ENCODE measurements at regions not wholly inside any gene's neighbourhood (a gene's known extent, or its start where the extent isn't known, plus 50 kb on each side); places are given as distances from the start of the nearest gene placed in this dataset.

GRCh38 chr5:15368835-15369234, 131.1 kb upstream of the FBXL7 start:
- Histone ChIP-seq H3K27me3 (ENCODE audit: low read depth, low read length) (no peaks in the 10 kb centered on the region), H3K4me3 (ENCODE audit: low read length) (no peak overlapping the region), H3K9ac (ENCODE audit: low read length) (no peak overlapping the region), H3K36me3 (replicated peaks; ENCODE audit: low read depth, low read length) (no peaks in the 10 kb centered on the region), H3K4me2 (ENCODE audit: low read length) (no peak overlapping the region), H2AFZ (ENCODE audit: low read depth, low read length) (no peak overlapping the region), H3K27ac (ENCODE audit: low read length) (no peak overlapping the region), H3K79me2 (ENCODE audit: low read length) (no peaks in the 10 kb centered on the region), H3K9me3 (ENCODE audit: insufficient read depth, low read length) (no peaks in the 10 kb centered on the region), H3K4me1 (ENCODE audit: low read length) (no peaks in the 10 kb centered on the region), H4K20me1 (ENCODE audit: insufficient read depth, low read length) (no peaks in the 10 kb centered on the region)
- TF ChIP-seq CTCF (IDR thresholded peaks at IDR 0.05; ENCODE audit: low read depth, low read length) (no peak), EZH2phosphoT487 (IDR thresholded peaks at IDR 0.05; ENCODE audit: low read depth) (no peak)

GRCh38 chr5:15367489-15367888, 132.5 kb upstream of the FBXL7 start:
- Histone ChIP-seq H4K20me1 (ENCODE audit: insufficient read depth, low read length) (no peaks in the 10 kb centered on the region), H3K4me2 (ENCODE audit: low read length) (no peak overlapping the region), H3K4me1 (ENCODE audit: low read length) (no peaks in the 10 kb centered on the region), H3K27me3 (ENCODE audit: low read depth, low read length) (no peaks in the 10 kb centered on the region), H3K36me3 (replicated peaks; ENCODE audit: low read depth, low read length) (no peaks in the 10 kb centered on the region), H3K9me3 (ENCODE audit: insufficient read depth, low read length) (no peaks in the 10 kb centered on the region), H3K27ac (ENCODE audit: low read length) (no peak overlapping the region), H3K9ac (ENCODE audit: low read length) (no peak overlapping the region), H3K4me3 (ENCODE audit: low read length) (no peak overlapping the region), H3K79me2 (ENCODE audit: low read length) (no peaks in the 10 kb centered on the region), H2AFZ (ENCODE audit: low read depth, low read length) (no peak overlapping the region)
- TF ChIP-seq CTCF (IDR thresholded peaks at IDR 0.05; ENCODE audit: low read depth, low read length) (no peak), EZH2phosphoT487 (IDR thresholded peaks at IDR 0.05; ENCODE audit: low read depth) (no peak)

GRCh38 chr5:15366676-15367391, 133.1 kb upstream of the FBXL7 start:
- Histone ChIP-seq H3K36me3 (replicated peaks; ENCODE audit: low read depth, low read length) (no peaks in the 10 kb centered on the region), H3K27ac (ENCODE audit: low read length) (no peak overlapping the region), H4K20me1 (ENCODE audit: insufficient read depth, low read length) (no peaks in the 10 kb centered on the region), H3K79me2 (ENCODE audit: low read length) (no peaks in the 10 kb centered on the region), H3K4me1 (ENCODE audit: low read length) (no peaks in the 10 kb centered on the region), H3K9me3 (ENCODE audit: insufficient read depth, low read length) (no peaks in the 10 kb centered on the region), H3K4me2 (ENCODE audit: low read length) (no peak overlapping the region), H3K27me3 (ENCODE audit: low read depth, low read length) (no peaks in the 10 kb centered on the region), H3K4me3 (ENCODE audit: low read length) (no peak overlapping the region), H3K9ac (ENCODE audit: low read length) (no peak overlapping the region), H2AFZ (ENCODE audit: low read depth, low read length) (no peak overlapping the region)
- TF ChIP-seq EZH2phosphoT487 (IDR thresholded peaks at IDR 0.05; ENCODE audit: low read depth) = no peak
- TF ChIP-seq CTCF (IDR thresholded peaks at IDR 0.05; ENCODE audit: low read depth, low read length) = no peak

- TF ChIP-seq CTCF (IDR thresholded peaks at IDR 0.05; ENCODE audit: low read depth, low read length) = no peak
- TF ChIP-seq EZH2phosphoT487 (IDR thresholded peaks at IDR 0.05; ENCODE audit: low read depth) = no peak
- H3K27me3 ChIP-seq (ENCODE audit: low read depth, low read length) = no peaks in the 10 kb centered on the region
Observed at GRCh38 chr5:15365070-15365469, 134.9 kb upstream of the FBXL7 start.

More at GRCh38 chr5:15365070-15365469, 134.9 kb upstream of the FBXL7 start:
- H3K79me2 ChIP-seq (ENCODE audit: low read length) = no peaks in the 10 kb centered on the region
- H3K27ac ChIP-seq (ENCODE audit: low read length) = no peak overlapping the region
- no peaks in the 10 kb centered on the region for H3K9me3 ChIP-seq (ENCODE audit: insufficient read depth, low read length)
- H3K4me1 ChIP-seq (ENCODE audit: low read length) = no peaks in the 10 kb centered on the region
- H2AFZ ChIP-seq (ENCODE audit: low read depth, low read length) = no peak overlapping the region
- no peak overlapping the region for H3K9ac ChIP-seq (ENCODE audit: low read length)
- no peaks in the 10 kb centered on the region for H3K36me3 ChIP-seq (replicated peaks; ENCODE audit: low read depth, low read length)
- H3K4me2 ChIP-seq (ENCODE audit: low read length) = no peak overlapping the region
- no peak overlapping the region for H3K4me3 ChIP-seq (ENCODE audit: low read length)
- H4K20me1 ChIP-seq (ENCODE audit: insufficient read depth, low read length) = no peaks in the 10 kb centered on the region

Measured in OCI-LY3 (cell line).